ENCODE measurements at regions not wholly inside any gene's neighbourhood (a gene's known extent, or its start where the extent isn't known, plus 50 kb on each side); places are given as distances from the start of the nearest gene placed in this dataset.
"Not testable (repeated sequence)": the region's sequence is repeated elsewhere in the genome, so short reads cannot be mapped to it uniquely, and the experiment has no call there.

DNA sequence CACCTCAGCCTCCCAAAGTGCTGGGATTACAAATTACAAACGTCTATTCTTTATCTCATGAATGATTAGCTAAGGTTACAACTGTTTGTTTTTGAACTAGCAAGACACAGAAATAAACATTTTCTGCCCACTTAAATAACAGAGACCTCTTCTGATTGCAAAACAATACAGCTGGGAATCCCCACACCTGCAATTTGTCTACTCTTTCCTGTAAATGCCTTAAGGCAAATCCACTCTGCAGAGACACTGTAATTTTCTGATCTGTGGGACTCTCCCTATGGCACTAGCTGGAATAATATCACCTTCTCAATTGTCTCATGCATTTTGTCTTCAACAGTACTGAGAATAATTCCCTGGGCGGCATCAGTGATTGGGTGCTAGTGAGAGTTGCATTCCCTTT is 149.3 kb upstream of the FAM3C start:
- Histone ChIP-seq H3K4me1 (ENCODE audit: control insufficient read depth, insufficient read depth, low read length) (no peaks in the 10 kb centered on the region), H3K9ac (ENCODE audit: low read length) (no peak overlapping the region), H3K4me3 (ENCODE audit: low read length) (no peak overlapping the region), H3K27me3 (ENCODE audit: control insufficient read depth, insufficient read depth, low read length) (no peaks in the 10 kb centered on the region), H3K27ac (ENCODE audit: low read depth, low read length) (no peak overlapping the region), H3K36me3 (ENCODE audit: control insufficient read depth, insufficient read depth, low read length) (no peaks in the 10 kb centered on the region)

DNA sequence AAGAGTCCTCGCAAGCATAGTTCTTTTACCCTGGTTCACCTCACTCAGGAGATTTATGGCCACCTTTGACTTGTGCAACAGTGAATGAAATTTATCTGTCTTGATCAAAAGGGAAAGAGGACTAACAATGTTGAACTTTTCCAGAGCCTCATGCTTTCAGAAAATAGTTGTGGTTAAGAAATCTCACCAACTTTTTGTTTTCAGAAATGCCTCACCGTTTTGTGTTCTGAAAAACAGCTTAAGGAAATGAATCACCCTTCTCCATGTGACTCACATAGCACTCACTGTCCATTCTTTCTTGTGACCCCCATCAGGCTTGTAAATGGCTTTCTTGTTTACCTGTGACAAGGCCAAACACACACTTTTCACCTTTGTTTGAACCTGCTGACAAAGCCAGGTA is 148.6 kb upstream of the FAM3C start:
- Histone ChIP-seq H3K27me3 (ENCODE audit: control insufficient read depth, insufficient read depth, low read length) (no peaks in the 10 kb centered on the region), H3K36me3 (ENCODE audit: control insufficient read depth, insufficient read depth, low read length) (no peaks in the 10 kb centered on the region), H3K9ac (ENCODE audit: low read length) (no peak overlapping the region), H3K4me1 (ENCODE audit: control insufficient read depth, insufficient read depth, low read length) (no peaks in the 10 kb centered on the region), H3K4me3 (ENCODE audit: low read length) (no peak overlapping the region), H3K27ac (ENCODE audit: low read depth, low read length) (no peak overlapping the region)

DNA sequence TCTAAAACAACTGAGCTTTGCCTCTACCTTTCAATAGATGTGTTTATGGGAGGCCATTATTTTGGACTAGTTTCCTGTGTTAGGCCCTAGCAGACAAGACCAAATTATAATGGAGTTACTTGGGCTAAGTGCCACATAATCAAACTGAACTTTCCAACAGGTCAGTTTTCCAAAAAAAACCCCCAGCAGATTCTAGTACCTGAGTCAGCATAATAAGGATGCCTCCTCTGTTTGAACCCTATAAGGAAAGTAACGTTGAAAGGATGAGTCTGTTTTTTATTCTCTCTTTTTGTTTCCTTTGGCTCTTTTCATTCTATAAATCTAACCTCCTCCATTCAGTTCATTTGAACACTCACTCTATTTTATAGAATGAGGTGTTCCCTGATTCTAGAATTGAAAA is 148.1 kb upstream of the FAM3C start:
- Histone ChIP-seq H3K4me1 (ENCODE audit: control insufficient read depth, insufficient read depth, low read length) (no peaks in the 10 kb centered on the region), H3K4me3 (ENCODE audit: low read length) (no peak overlapping the region), H3K36me3 (ENCODE audit: control insufficient read depth, insufficient read depth, low read length) (no peaks in the 10 kb centered on the region), H3K9ac (ENCODE audit: low read length) (no peak overlapping the region), H3K27ac (ENCODE audit: low read depth, low read length) (no peak overlapping the region), H3K27me3 (ENCODE audit: control insufficient read depth, insufficient read depth, low read length) (no peaks in the 10 kb centered on the region)

DNA sequence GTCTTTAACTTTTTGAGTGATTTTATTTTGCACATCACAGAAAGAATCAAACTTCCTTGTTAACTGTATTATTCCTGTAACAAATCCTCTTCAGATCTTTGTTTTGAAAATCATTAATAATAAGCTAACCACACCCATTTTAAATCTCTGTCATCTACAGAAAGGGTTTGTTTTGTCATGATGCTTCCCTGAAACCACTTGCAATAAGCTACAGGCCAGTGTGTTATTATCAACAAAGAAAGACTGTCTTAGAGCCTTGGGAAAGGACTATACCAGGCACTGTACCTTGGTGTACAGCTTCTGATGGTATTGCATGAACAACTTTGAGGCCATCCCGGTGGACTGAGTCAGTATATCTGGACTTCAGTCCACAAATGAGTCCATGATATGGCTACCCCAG is 145.3 kb upstream of the FAM3C start:
- H3K4me3 ChIP-seq (ENCODE audit: low read length): no peak overlapping the region
- H3K27ac ChIP-seq (ENCODE audit: low read depth, low read length): no peak overlapping the region
- H3K36me3 ChIP-seq (ENCODE audit: control insufficient read depth, insufficient read depth, low read length): no peaks in the 10 kb centered on the region
- H3K4me1 ChIP-seq (ENCODE audit: control insufficient read depth, insufficient read depth, low read length): no peaks in the 10 kb centered on the region
- no peaks in the 10 kb centered on the region for H3K27me3 ChIP-seq (ENCODE audit: control insufficient read depth, insufficient read depth, low read length)
- no peak overlapping the region for H3K9ac ChIP-seq (ENCODE audit: low read length)

DNA sequence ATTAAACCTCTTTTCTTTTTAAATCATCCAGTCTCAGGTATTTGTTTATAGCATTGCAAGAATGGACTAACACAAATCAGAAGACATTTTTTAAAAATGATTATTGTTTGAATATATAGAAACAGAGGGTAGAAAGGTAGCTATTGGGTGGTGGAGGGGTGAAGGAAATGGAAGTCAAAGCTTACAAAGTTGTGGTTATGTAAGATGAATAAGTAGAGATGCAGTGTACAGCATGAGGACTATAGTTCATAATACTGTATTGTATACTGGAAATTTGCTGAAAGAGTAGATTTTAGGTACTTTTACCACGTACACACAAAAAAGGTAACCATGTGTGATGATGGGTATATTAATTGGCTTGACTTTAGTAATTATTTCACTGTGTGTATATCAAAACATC is 144.0 kb upstream of the FAM3C start:
- Histone ChIP-seq H3K9ac (ENCODE audit: low read length) (no peak overlapping the region), H3K4me3 (ENCODE audit: low read length) (no peak overlapping the region), H3K27ac (ENCODE audit: low read depth, low read length) (no peak overlapping the region), H3K27me3 (ENCODE audit: control insufficient read depth, insufficient read depth, low read length) (no peaks in the 10 kb centered on the region), H3K4me1 (ENCODE audit: control insufficient read depth, insufficient read depth, low read length) (no peaks in the 10 kb centered on the region), H3K36me3 (ENCODE audit: control insufficient read depth, insufficient read depth, low read length) (no peaks in the 10 kb centered on the region)

DNA sequence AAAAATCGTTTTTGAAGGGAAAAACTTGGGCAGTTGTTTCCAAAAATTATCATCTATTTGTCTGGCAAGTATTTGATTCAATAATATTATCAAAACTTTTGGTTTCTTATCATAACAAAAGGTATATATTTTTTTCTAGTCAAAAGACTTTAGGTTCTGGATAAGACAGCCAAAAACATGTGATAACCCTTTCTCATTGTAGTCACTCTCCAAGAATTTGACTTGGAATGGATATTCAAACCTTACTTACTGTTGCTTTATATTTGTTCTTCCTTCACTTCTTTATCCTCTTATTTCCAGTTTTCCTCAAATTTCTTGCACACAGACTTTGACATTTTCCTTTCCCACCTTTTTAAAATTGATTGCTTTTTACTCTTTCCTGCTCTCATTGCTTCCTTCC is 140.9 kb upstream of the FAM3C start:
- H3K36me3 ChIP-seq (ENCODE audit: control insufficient read depth, insufficient read depth, low read length): no peaks in the 10 kb centered on the region
- no peaks in the 10 kb centered on the region for H3K27me3 ChIP-seq (ENCODE audit: control insufficient read depth, insufficient read depth, low read length)

DNA sequence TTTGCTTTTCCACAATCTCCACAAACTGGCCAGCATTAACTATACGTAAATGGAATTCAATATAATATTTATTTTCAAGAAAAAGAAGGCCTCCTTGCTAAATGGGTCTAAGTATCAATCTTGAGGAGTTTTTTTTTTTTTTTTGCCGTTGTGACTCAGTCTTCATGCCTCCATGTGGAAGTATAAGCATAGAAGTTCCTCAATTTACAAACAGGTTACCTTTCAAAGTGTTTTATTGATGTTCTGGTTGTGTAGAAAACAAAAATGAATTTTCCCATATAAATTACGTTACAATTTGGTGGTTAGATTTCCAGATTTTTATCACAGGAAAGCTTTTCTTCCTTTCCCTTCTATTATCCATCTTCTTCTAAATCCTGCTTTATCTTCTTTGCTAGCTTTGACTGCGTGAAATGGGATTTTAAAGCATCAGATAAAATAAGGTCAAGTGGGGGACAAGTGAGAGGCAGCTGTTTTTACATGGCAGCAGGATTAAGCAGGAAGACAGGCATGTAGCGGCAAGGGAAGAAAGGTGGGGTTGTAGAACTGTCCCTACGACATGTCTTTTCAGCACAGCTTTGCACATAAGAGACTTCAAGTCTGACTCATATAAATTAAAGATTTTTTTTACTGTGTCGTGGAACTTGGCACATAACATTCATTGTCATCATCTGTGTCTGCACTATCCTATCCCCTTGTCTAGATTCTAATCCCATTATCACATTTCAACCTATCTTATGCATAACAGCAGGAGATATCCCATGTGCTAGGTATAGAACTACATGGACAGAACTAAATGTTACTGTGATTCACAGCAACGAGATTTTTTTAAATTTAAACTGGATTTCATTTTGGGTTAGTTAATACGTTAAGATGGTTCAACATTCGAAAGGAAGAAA is 135.3 kb upstream of the FAM3C start:
- no peaks in the 10 kb centered on the region for H3K36me3 ChIP-seq (ENCODE audit: control insufficient read depth, insufficient read depth, low read length)
- H3K4me1 ChIP-seq (ENCODE audit: control insufficient read depth, insufficient read depth, low read length): no peaks in the 10 kb centered on the region
- no peak overlapping the region for H3K4me3 ChIP-seq (ENCODE audit: low read length)
- no peaks in the 10 kb centered on the region for H3K27me3 ChIP-seq (ENCODE audit: control insufficient read depth, insufficient read depth, low read length)
- no peak overlapping the region for H3K27ac ChIP-seq (ENCODE audit: low read depth, low read length)
- H3K9ac ChIP-seq (ENCODE audit: low read length): no peak overlapping the region

More for the DNA sequence above, 140.9 kb upstream of the FAM3C start:
- Histone ChIP-seq H3K27ac (ENCODE audit: low read depth, low read length) (no peak overlapping the region), H3K9ac (ENCODE audit: low read length) (no peak overlapping the region), H3K4me3 (ENCODE audit: low read length) (no peak overlapping the region), H3K4me1 (ENCODE audit: control insufficient read depth, insufficient read depth, low read length) (no peaks in the 10 kb centered on the region)

DNA sequence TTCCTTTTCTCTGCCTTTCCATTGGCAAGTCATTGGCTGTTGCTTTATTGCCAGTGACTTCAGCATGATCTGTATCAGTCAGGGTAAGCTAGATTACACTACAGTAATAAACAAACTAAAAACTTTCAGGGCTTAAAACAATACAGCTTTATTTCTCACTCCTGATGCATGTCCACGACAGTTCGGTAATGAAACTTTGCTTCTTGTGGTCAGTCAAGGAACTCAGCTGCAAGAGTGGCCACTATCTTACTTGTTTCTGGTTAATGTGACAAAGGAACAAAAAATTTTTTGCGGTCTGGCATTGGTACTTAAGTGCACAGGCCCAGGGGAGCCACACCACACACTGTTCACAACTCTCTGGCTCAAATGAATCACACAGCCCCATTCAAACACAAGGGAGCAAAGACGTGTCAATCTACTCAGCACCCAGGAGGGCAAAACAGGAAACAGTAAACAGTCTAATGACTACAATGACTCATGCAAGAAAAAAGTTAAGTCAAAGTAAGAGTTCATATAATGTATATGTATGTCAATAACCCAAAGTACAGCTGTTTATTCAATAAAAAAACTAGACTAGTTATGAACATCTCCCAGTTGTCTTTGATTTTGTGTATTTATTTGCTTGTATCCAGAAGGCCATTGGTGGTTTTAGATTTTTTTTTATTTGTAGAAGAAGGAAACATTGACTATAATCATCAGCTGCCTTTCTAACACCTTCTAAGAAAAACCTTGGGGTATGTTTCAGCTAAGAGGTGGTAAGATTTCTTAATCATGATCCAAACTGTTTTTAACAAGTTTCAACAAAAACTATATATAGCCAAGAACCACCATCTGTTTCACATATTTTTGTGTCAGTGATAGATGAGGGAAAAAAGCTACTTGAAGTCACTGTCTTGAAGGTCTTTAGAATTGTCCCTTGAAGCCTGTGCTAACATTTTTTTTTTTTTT is 134.4 kb upstream of the FAM3C start:
- Histone ChIP-seq H3K27ac (ENCODE audit: low read depth, low read length) (no peak overlapping the region), H3K9ac (ENCODE audit: low read length) (no peak overlapping the region), H3K4me3 (ENCODE audit: low read length) (no peak overlapping the region), H3K4me1 (ENCODE audit: control insufficient read depth, insufficient read depth, low read length) (peaks cover 4% of the 10 kb centered on the region), H3K27me3 (ENCODE audit: control insufficient read depth, insufficient read depth, low read length) (no peaks in the 10 kb centered on the region), H3K36me3 (ENCODE audit: control insufficient read depth, insufficient read depth, low read length) (no peaks in the 10 kb centered on the region)

DNA sequence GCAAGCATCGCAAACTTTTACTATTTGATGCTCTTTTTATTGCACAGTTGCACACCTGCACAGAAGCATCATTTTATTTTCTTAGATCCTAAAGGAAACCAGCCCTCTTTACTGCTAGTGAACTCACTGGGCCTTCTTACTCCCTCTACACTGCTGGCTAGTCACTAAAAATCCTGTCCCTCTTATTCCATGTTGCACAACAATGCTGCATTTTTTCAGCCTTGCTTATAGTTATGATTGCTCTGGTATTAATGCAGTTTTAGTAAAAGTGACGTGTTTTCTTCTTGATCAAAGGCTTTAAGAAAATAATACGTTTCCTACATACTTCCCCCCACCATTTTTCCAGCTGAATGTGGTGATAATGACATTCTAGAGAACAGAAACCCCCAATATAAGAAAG is 132.9 kb upstream of the FAM3C start:
- Histone ChIP-seq H3K36me3 (ENCODE audit: control insufficient read depth, insufficient read depth, low read length) (no peaks in the 10 kb centered on the region), H3K4me1 (ENCODE audit: control insufficient read depth, insufficient read depth, low read length) (peaks cover 8% of the 10 kb centered on the region), H3K27me3 (ENCODE audit: control insufficient read depth, insufficient read depth, low read length) (no peaks in the 10 kb centered on the region), H3K4me3 (ENCODE audit: low read length) (no peak overlapping the region), H3K27ac (ENCODE audit: low read depth, low read length) (no peak overlapping the region), H3K9ac (ENCODE audit: low read length) (no peak overlapping the region)

DNA sequence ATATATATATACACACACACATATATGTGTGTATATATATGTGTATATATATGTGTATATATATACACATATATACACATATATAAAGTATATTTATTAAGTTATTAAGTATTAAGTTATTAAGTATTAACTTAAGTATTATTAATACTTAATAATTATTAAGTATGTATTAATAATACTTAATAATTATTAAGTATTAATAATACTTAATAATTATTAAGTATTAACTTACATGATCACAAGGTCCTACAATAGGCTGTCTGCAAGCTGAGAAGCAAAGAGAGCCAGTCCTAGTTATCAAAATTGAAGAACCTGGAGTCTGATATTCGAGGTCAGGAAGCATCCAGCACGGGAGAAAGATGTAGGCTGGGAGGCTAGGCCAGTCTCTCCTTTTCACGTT is 130.1 kb upstream of the FAM3C start:
- H3K4me3 ChIP-seq (ENCODE audit: low read length); H3K27ac ChIP-seq (ENCODE audit: low read depth, low read length); H3K9ac ChIP-seq (ENCODE audit: low read length); H3K27me3 ChIP-seq (ENCODE audit: control insufficient read depth, insufficient read depth, low read length); H3K36me3 ChIP-seq (ENCODE audit: control insufficient read depth, insufficient read depth, low read length): not testable (repeated sequence)
- peaks cover 17% of the 10 kb centered on the region for H3K4me1 ChIP-seq (ENCODE audit: control insufficient read depth, insufficient read depth, low read length)

DNA sequence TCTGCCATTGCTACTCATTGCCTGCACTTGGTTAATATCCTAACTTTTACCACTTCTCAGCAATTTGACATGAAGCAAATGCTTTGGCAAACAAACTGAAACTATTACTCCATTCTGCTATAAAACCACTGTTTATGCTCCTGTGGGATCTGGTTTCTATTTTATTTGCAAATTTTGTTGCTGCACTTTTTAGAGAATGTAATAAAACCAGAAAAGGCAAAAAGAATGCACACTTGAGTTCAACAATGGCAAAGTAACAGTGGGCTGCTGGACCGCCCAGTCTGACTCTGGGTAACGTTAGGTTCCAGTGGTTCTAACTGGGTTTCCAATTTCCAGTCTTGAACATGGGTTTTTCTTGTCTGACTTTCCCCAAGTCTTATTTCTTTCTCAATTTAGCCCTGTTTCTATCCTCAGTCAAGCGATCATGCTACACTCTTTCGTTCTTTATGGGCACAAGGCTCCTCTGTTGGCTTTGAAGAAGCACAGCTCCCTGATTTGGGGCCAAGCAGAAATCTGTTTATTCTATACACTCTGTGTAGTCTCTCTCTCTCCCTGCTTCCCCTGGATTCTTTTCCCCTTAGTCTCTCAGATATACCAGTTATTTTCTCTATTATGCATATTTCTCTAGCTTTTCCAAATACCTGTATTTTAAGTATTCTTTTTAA is 129.2 kb upstream of the FAM3C start:
- Histone ChIP-seq H3K27me3 (ENCODE audit: control insufficient read depth, insufficient read depth, low read length) (no peaks in the 10 kb centered on the region), H3K4me3 (ENCODE audit: low read length) (peak overlapping the region; percentile 47), H3K27ac (ENCODE audit: low read depth, low read length) (peak overlapping the region; percentile 60), H3K4me1 (ENCODE audit: control insufficient read depth, insufficient read depth, low read length) (peaks cover 22% of the 10 kb centered on the region), H3K9ac (ENCODE audit: low read length) (no peak overlapping the region), H3K36me3 (ENCODE audit: control insufficient read depth, insufficient read depth, low read length) (no peaks in the 10 kb centered on the region)

DNA sequence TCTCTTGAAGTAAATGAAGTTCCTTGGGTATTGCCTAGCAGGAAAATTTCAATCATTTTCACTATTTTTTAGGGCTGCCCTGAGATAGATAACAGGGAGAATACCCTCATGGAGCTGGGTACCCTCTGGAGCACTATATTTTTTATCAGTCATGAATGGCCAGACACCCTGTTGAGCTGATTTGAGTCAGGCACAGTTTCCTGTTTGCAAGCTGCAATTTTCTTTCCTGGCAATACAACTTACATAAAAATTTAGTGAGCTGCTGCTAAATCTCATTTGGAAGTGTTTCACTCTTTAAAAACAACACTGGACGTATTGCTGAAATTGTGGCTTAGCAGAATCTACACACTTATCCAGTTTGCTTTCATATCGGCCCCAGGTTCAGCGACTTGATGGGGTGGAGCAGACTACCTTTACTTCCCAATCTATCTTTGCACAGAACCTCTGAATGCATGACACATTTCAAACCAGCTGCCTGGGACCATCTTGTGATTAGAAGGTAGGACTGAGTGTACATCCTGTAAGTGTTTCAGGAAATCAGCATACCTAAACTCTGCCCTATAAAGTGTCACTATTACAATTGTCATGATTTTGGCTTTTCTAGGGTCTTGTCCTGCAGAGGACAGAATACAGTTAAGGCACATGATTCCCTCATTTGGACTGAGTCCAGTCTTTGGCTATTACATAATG is 125.7 kb upstream of the FAM3C start:
- Histone ChIP-seq H3K4me3 (ENCODE audit: low read length) (no peak overlapping the region), H3K4me1 (ENCODE audit: control insufficient read depth, insufficient read depth, low read length) (peaks cover 22% of the 10 kb centered on the region), H3K27me3 (ENCODE audit: control insufficient read depth, insufficient read depth, low read length) (no peaks in the 10 kb centered on the region), H3K27ac (ENCODE audit: low read depth, low read length) (peak overlapping the region; percentile 30), H3K36me3 (ENCODE audit: control insufficient read depth, insufficient read depth, low read length) (no peaks in the 10 kb centered on the region), H3K9ac (ENCODE audit: low read length) (no peak overlapping the region)
